Brain microvascular endothelial cell (primary cell): ENCODE measurements at regions not wholly inside any gene's neighbourhood (a gene's known extent, or its start where the extent isn't known, plus 50 kb on each side); places are given as distances from the start of the nearest gene placed in this dataset.
"Not testable (repeated sequence)": the region's sequence is repeated elsewhere in the genome, so short reads cannot be mapped to it uniquely, and the experiment has no call there.

Experiments used
- DNase-seq: peaks from one replicate; pipeline ENCODE4 v3.0.0-alpha.2; 2020
- H3K27ac ChIP-seq: fragments of 250-450 bp; sonication (Bioruptor Pico); 2 replicates; pipeline ENCODE4 v1.5.1; 2020; ENCODE audit warnings: mild to moderate bottlenecking, moderate library complexity
- H3K27me3 ChIP-seq: fragments of 250-450 bp; sonication (Bioruptor Pico); replicated peaks from 2 replicates; pipeline ENCODE4 v1.5.1; 2020; ENCODE audit warnings: mild to moderate bottlenecking
- H3K36me3 ChIP-seq: fragments of 250-450 bp; sonication (Bioruptor Pico); replicated peaks from 2 replicates; pipeline ENCODE4 v1.5.1; 2020; ENCODE audit warnings: mild to moderate bottlenecking
- H3K4me3 ChIP-seq: 2 replicates; pipeline ENCODE4 v1.5.1; 2011; ENCODE audit warnings: low read depth, mild to moderate bottlenecking, control low read depth, low read length, moderate library complexity
- in situ Hi-C: cut with HindIII; loops from 2 replicates; pipeline ENCODE4 v1.10.0; 2017; ENCODE audit warnings: low sequenced_read_pairs, low pct_ligation_motif_present
- TF ChIP-seq, protein P1 (sequence below): IDR thresholded peaks from 2 replicates; pipeline ENCODE4 v1.5.1; 2011; ENCODE audit warnings: low read depth, mild to moderate bottlenecking, moderate library complexity, low read length, control low read depth, inconsistent platforms; ENCODE audit errors: missing control alignments

DNA sequence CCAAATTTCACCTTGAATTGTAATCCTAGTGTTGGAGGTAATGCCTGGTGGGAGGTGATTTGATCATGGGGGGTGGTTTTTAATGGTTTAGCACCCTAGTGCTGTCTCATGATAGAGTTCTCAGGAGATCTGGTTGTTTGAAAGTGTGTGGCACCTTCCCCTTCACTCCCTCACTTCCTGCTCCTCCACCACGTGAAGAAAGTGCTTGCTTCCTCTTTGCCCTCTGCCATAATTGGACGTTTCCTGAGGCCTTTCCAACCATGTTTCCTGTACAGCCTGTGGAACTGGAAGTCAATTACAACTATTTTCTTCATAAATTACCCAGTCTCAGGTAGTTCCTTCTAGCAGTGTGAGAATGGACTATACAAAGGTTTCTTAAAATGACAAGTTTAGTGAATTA, 251.8 kb upstream of the NETO1 start:
- TF ChIP-seq, protein P1, sequence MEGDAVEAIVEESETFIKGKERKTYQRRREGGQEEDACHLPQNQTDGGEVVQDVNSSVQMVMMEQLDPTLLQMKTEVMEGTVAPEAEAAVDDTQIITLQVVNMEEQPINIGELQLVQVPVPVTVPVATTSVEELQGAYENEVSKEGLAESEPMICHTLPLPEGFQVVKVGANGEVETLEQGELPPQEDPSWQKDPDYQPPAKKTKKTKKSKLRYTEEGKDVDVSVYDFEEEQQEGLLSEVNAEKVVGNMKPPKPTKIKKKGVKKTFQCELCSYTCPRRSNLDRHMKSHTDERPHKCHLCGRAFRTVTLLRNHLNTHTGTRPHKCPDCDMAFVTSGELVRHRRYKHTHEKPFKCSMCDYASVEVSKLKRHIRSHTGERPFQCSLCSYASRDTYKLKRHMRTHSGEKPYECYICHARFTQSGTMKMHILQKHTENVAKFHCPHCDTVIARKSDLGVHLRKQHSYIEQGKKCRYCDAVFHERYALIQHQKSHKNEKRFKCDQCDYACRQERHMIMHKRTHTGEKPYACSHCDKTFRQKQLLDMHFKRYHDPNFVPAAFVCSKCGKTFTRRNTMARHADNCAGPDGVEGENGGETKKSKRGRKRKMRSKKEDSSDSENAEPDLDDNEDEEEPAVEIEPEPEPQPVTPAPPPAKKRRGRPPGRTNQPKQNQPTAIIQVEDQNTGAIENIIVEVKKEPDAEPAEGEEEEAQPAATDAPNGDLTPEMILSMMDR: no peak
- Histone ChIP-seq H3K27ac (no peak overlapping the region), H3K4me3 (no peak overlapping the region), H3K27me3 (no peaks in the 10 kb centered on the region), H3K36me3 (no peaks in the 10 kb centered on the region)
- in situ Hi-C loops: no loop called here
- no peak for DNase-seq

DNA sequence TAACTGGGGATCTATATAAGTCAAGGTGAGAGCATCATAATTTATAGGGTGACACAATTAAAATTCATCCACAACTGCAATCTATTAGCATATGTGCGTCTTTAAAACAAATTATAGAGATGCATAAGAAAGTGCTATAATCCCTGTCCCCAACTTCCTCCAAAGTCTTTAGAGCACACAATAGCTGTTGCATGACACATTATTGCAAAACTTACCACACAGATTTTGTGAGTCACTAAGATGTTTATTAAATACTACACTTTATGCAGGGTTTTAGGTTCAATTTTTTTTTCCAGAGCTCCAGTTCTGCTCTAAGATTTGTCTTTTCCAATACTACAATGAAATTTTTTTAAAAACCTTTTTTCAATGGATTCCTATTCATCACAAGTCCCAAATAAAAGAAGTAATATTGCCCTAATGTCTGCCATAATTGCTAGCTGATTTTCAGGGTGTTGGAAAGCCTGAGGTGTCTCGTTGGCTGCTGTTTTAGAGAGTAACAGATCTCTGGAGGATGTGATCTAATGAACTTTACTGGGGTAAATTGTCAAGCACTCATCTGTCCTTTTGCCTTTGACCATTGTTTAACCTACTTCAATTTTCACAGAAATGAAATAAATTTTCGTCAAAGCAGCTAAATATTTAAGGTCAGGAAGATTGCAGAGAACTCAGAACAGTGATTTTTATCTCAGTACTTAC, 250.5 kb upstream of the NETO1 start:
- H3K4me3 ChIP-seq: no peak overlapping the region
- no peaks in the 10 kb centered on the region for H3K27me3 ChIP-seq
- no peak for DNase-seq
- H3K36me3 ChIP-seq: no peaks in the 10 kb centered on the region
- TF ChIP-seq, protein P1: no peak
- in situ Hi-C loops: no loop called here
- H3K27ac ChIP-seq: no peak overlapping the region

DNA sequence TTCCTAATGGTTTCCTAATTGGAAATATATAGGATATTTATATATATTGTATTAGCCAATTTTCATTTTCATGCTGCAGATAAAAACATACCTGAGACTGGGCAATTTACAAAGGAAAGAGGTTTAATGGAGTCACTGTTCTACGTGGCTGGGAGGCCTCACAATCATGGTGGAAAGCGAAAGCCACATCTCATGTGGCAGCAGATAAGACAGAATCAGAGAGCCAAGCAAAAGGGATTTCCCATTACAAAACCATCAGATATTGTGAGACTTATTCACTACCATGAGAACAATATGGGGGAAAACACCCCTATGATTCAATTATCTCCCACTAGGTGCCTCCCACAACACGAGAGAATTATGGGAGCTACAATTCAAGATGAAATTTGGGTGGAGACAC, 242.5 kb upstream of the NETO1 start:
- Histone ChIP-seq H3K36me3 (no peaks in the 10 kb centered on the region), H3K4me3 (no peak overlapping the region), H3K27me3 (no peaks in the 10 kb centered on the region), H3K27ac (no peak overlapping the region)
- in situ Hi-C loops: no loop called here
- TF ChIP-seq, protein P1: no peak
- no peak for DNase-seq

DNA sequence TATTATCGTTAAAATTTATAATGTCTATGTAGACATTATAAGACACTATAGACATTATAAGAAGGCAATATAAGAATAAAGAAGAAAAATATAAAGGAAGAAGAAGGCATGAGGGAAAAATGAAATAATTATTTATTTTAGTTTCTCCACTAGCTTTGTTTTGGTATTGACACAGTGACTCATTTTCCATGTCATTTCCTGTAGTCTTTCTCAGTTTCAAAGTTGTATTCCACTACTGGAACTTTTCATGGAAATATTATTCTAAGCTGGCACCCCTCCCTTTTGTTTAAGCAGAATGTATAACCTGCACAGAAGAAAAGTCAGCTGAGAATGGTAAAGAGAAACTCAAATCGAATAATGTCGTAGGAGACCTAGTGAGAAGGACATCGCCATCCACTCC, 234.2 kb upstream of the NETO1 start:
- H3K36me3 ChIP-seq: no peaks in the 10 kb centered on the region
- DNase-seq: no peak
- H3K27me3 ChIP-seq: no peaks in the 10 kb centered on the region
- TF ChIP-seq, protein P1: no peak
- no peak overlapping the region for H3K27ac ChIP-seq
- in situ Hi-C loops: no loop called here
- H3K4me3 ChIP-seq: no peak overlapping the region

DNA sequence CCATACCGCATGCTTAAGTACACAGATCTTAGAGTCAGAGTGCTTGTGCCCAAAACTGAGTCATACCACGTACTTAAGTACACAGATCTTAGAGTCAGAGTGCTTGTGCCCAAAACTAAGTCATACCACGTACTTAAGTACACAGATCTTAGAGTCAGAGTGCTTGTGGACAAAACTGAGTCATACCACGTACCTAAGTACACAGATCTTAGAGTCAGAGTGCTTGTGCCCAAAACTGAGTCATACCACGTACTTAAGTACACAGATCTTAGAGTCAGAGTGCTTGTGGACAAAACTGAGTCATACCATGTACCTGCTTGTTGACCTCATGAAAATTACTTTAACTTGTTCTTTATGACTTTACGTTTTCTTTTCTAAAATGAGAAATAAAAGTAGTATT, 233.7 kb upstream of the NETO1 start:
- DNase-seq, in situ Hi-C loops, H3K36me3 ChIP-seq, H3K4me3 ChIP-seq, H3K27me3 ChIP-seq, H3K27ac ChIP-seq: not testable (repeated sequence)

DNA sequence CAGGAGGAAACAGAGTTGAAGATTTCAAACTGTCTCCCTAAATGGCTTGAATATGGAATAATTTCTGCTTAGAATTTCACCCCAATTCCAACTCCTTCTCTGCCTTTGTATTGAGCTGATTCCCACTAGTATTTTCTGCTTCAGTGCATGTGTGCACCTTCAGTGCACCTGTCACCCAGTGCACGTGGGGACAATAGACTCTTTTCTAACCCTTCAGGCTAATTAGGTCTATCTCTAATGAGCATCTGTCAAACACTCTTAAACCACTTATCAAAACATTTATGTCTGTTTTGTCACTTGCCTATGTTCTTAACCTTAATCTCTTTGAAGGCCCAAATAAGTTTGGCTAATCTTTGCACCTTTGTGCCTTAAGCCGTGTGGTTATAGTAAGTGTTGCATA, 232.0 kb upstream of the NETO1 start:
- in situ Hi-C loops: no loop called here
- no peak for DNase-seq
- H3K36me3 ChIP-seq: no peaks in the 10 kb centered on the region
- no peak overlapping the region for H3K4me3 ChIP-seq
- TF ChIP-seq, protein P1: no peak
- no peaks in the 10 kb centered on the region for H3K27me3 ChIP-seq
- H3K27ac ChIP-seq: no peak overlapping the region
